HG02885 (cell line): ENCODE measurements at regions not wholly inside any gene's neighbourhood (a gene's known extent, or its start where the extent isn't known, plus 50 kb on each side); places are given as distances from the start of the nearest gene placed in this dataset.
"Not testable (repeated sequence)": the region's sequence is repeated elsewhere in the genome, so short reads cannot be mapped to it uniquely, and the experiment has no call there.

Experiments
- ATAC-seq: cut with Tn5 transposase; IDR thresholded peaks from one replicate; pipeline ENCODE4 v1.9.1; 2021; ENCODE audit warnings: mild to moderate bottlenecking; ENCODE audit not compliant: unreplicated experiment, poor library complexity

- not testable (repeated sequence) for ATAC-seq
Measured at GRCh38 chr15:22196423-22196822, 116.1 kb downstream of the OR4M2 start.

- ATAC-seq: not testable (repeated sequence)
Measured at GRCh38 chr15:22200417-22200816, 120.1 kb downstream of the OR4M2 start.

GRCh38 chr15:22201993-22202659, 121.8 kb downstream of the OR4M2 start:
- ATAC-seq: not testable (repeated sequence)

GRCh38 chr15:22203208-22203607, 122.9 kb downstream of the OR4M2 start:
- not testable (repeated sequence) for ATAC-seq

- ATAC-seq: not testable (repeated sequence)
Measured at GRCh38 chr15:22209086-22209485, 128.8 kb downstream of the OR4M2 start.

- ATAC-seq: not testable (repeated sequence)
Measured at GRCh38 chr15:22222596-22222995, 142.3 kb downstream of the OR4M2 start.

- no peak for ATAC-seq
Measured at GRCh38 chr15:22224241-22224671, 143.9 kb downstream of the OR4M2 start.

- not testable (repeated sequence) for ATAC-seq
Measured at GRCh38 chr15:22224961-22225360, 144.6 kb downstream of the OR4M2 start.

- ATAC-seq: no peak
Measured at GRCh38 chr15:22226034-22226790, 145.9 kb downstream of the OR4M2 start.

GRCh38 chr15:22227411-22228100, 147.2 kb downstream of the OR4M2 start:
- no peak for ATAC-seq

- ATAC-seq: no peak
Measured at GRCh38 chr15:22228101-22228762, 147.9 kb downstream of the OR4M2 start.

GRCh38 chr15:22229990-22230819, 149.9 kb downstream of the OR4M2 start:
- no peak for ATAC-seq

GRCh38 chr15:22231603-22232002, 151.3 kb downstream of the OR4M2 start:
- ATAC-seq: no peak

GRCh38 chr15:22232675-22233074, 152.3 kb downstream of the OR4M2 start:
- ATAC-seq: no peak

GRCh38 chr15:22235261-22235930, 155.1 kb downstream of the OR4M2 start:
- ATAC-seq: not testable (repeated sequence)

GRCh38 chr15:22236469-22236868, 156.1 kb downstream of the OR4M2 start:
- no peak for ATAC-seq

- no peak for ATAC-seq
Measured at GRCh38 chr15:22237891-22238275, 157.6 kb downstream of the OR4M2 start.

- ATAC-seq: not testable (repeated sequence)
Measured at GRCh38 chr15:22238276-22238958, 158.1 kb downstream of the OR4M2 start.
